HepG2 (cell line): ENCODE measurements at regions not wholly inside any gene's neighbourhood (a gene's known extent, or its start where the extent isn't known, plus 50 kb on each side); places are given as distances from the start of the nearest gene placed in this dataset.

Experiments used
- ATAC-seq: fragments of 200-7000 bp; cut with Tn5 transposase; 3 replicates; pipeline ENCODE4 v1.9.1; 2020; ENCODE audit warnings: mild to moderate bottlenecking, moderate library complexity
- BruUV-seq: library from RNA; stranded (reverse); fragments of 400-500 nt; replicated peaks from 2 replicates; lab custom pipeline; 2021; lab: Mats Ljungman, UMichigan
- CTCF ChIA-PET: fragments of 300-600 bp; formaldehyde crosslinking; extraction: SDS; loops from one replicate; lab custom pipeline; 2021; ENCODE audit warnings: low total read pairs, inconsistent platforms, low intra/inter-chr PET ratio; lab: Yijun Ruan, JAX
- POLR2A ChIA-PET: fragments of 350-600 bp; sonication (Branson Sonifier 250); formaldehyde crosslinking; loops from one replicate; lab custom pipeline; 2020; ENCODE audit warnings: antibody characterized with exemption, inconsistent platforms; lab: Yijun Ruan, JAX
- DNase-seq: peaks from one replicate; pipeline ENCODE4 v3.0.0-alpha.2; 2015; ENCODE audit warnings: low spot score
- FAIRE-seq: peaks from 3 replicates; lab custom pipeline; 2011; peaks lifted over from hg19 to GRCh38; lab: Jason Lieb, UNC
- H2AFZ ChIP-seq: one replicate; pipeline ENCODE4 v1.6.1; 2011; ENCODE audit warnings: low read length, inconsistent platforms
- H3K27ac ChIP-seq: fragments of 300-600 bp; 3 replicates; pipeline ENCODE4 v1.8.0; 2011; ENCODE audit warnings: mixed run types, mild to moderate bottlenecking, mixed read lengths, low read length, inconsistent platforms; ENCODE audit not compliant: insufficient read depth; ENCODE audit errors: extremely low read length
- H3K27me3 ChIP-seq, 2 experiments: fragments of 200-600 bp in 1 of 2; 2 replicates in 1 of 2; 3 replicates in 1 of 2; pipeline versions ENCODE4 v1.6.0 to v1.8.0; 2011; ENCODE audit warnings: low read length in 2 of 2, mild to moderate bottlenecking in 2 of 2, moderate library complexity in 2 of 2, inconsistent platforms in 1 of 2; ENCODE audit not compliant: insufficient read depth in 2 of 2, control insufficient read depth in 1 of 2
- H3K36me3 ChIP-seq, 2 experiments: fragments of 200-600 bp in 1 of 2; replicated peaks in 1 of 2; 2 replicates in 1 of 2; 3 replicates in 1 of 2; pipeline versions ENCODE4 v1.5.1 to v1.8.0; 2011; ENCODE audit warnings: low read length in 2 of 2, inconsistent platforms in 1 of 2; ENCODE audit not compliant: insufficient read depth in 2 of 2, control insufficient read depth in 1 of 2
- H3K4me1 ChIP-seq: 2 replicates; pipeline ENCODE4 v1.5.1; 2012; ENCODE audit warnings: low read length, inconsistent platforms; ENCODE audit not compliant: insufficient read depth
- H3K4me2 ChIP-seq: 2 replicates; pipeline ENCODE4 v1.6.0; 2011; ENCODE audit warnings: low read depth, low read length, inconsistent platforms
- H3K4me3 ChIP-seq, 3 experiments: fragments of 200-600 bp in 1 of 3; sonication (generic), shearing (Covaris generic) in 1 of 3; replicated peaks in 1 of 3; 2 replicates each; pipeline ENCODE4 v1.5.1; 2011 to 2016; ENCODE audit warnings: low read length in 3 of 3, inconsistent platforms in 2 of 3, low read depth in 2 of 3, mild to moderate bottlenecking in 2 of 3, control low read depth in 1 of 3, mixed read lengths in 1 of 3; ENCODE audit not compliant: insufficient read depth in 1 of 3
- H3K79me2 ChIP-seq: one replicate; pipeline ENCODE4 v1.6.1; 2011; ENCODE audit warnings: low read length, inconsistent platforms; ENCODE audit not compliant: insufficient read depth
- H3K9ac ChIP-seq: 2 replicates; pipeline ENCODE4 v1.6.0; 2011; ENCODE audit warnings: mild to moderate bottlenecking, low read depth, low read length, inconsistent platforms; ENCODE audit not compliant: insufficient read depth
- H3K9me3 ChIP-seq: 2 replicates; pipeline ENCODE4 v1.5.1; 2012; ENCODE audit warnings: mild to moderate bottlenecking, low read length
- H4K20me1 ChIP-seq: 2 replicates; pipeline ENCODE4 v1.6.0; 2011; ENCODE audit warnings: inconsistent platforms, mild to moderate bottlenecking, low read length, moderate library complexity; ENCODE audit not compliant: insufficient read depth
- CERS6 ChIP-seq: sonication (generic); formaldehyde crosslinking; IDR thresholded peaks from 2 replicates; pipeline ENCODE4 v1.5.0; 2020; ENCODE audit warnings: missing genetic modification reagents
- ISX ChIP-seq: sonication (generic); formaldehyde crosslinking; conservative IDR thresholded peaks from 2 replicates; pipeline ENCODE4 v1.5.0; 2020; ENCODE audit warnings: missing genetic modification reagents
- KIAA2018 ChIP-seq: sonication (generic); formaldehyde crosslinking; IDR thresholded peaks from 2 replicates; pipeline ENCODE4 v1.5.0; 2020; ENCODE audit warnings: mild to moderate bottlenecking, missing genetic modification reagents, borderline replicate concordance
- MAZ ChIP-seq, 2 experiments: sonication (generic) in 1 of 2; formaldehyde crosslinking in 1 of 2; IDR thresholded peaks; 2 replicates each; pipeline versions ENCODE4 v1.5.0 to v1.6.1; 2012 to 2020; ENCODE audit warnings: low read depth in 2 of 2, mild to moderate bottlenecking in 2 of 2, borderline replicate concordance in 1 of 2, improper control_type of control experiment in 1 of 2, low read length in 1 of 2, missing genetic modification reagents in 1 of 2, moderate library complexity in 1 of 2
- MEF2D ChIP-seq: sonication (generic); formaldehyde crosslinking; IDR thresholded peaks from 2 replicates; pipeline ENCODE4 v1.5.1; 2020; ENCODE audit warnings: mild to moderate bottlenecking, missing genetic modification reagents
- MTF2 ChIP-seq: sonication (generic); formaldehyde crosslinking; IDR thresholded peaks from 2 replicates; pipeline ENCODE4 v1.5.0; 2020; ENCODE audit warnings: missing genetic modification reagents, borderline replicate concordance
- MXD1 ChIP-seq: sonication (generic); formaldehyde crosslinking; IDR thresholded peaks from 2 replicates; pipeline ENCODE4 v1.4.0; 2020; ENCODE audit warnings: mild to moderate bottlenecking, missing genetic modification reagents
- NR1H2 ChIP-seq: sonication (generic); formaldehyde crosslinking; IDR thresholded peaks from 2 replicates; pipeline ENCODE4 v1.8.1; 2022; ENCODE audit warnings: low read depth, missing genetic modification reagents, borderline replicate concordance
- PITX1 ChIP-seq: sonication (generic); formaldehyde crosslinking; IDR thresholded peaks from 2 replicates; pipeline ENCODE4 v1.5.1; 2020; ENCODE audit warnings: mild to moderate bottlenecking, missing genetic modification reagents
- TOPORS ChIP-seq: sonication (generic); formaldehyde crosslinking; IDR thresholded peaks from 2 replicates; pipeline ENCODE4 v1.8.0; 2023; ENCODE audit warnings: mild to moderate bottlenecking, missing genetic modification reagents
- ZBTB3 ChIP-seq: sonication (generic); formaldehyde crosslinking; IDR thresholded peaks from 2 replicates; pipeline ENCODE4 v1.4.0; 2020; ENCODE audit warnings: low read depth, mild to moderate bottlenecking, moderate library complexity, missing genetic modification reagents, borderline replicate concordance
- ZFYVE20 ChIP-seq: sonication (generic); formaldehyde crosslinking; IDR thresholded peaks from 2 replicates; pipeline ENCODE4 v1.8.0; 2023; ENCODE audit warnings: low read depth, mild to moderate bottlenecking, moderate library complexity, missing genetic modification reagents, borderline replicate concordance
- ZNF225 ChIP-seq: sonication (generic); formaldehyde crosslinking; IDR thresholded peaks from 2 replicates; pipeline ENCODE4 v1.4.0; 2020; ENCODE audit warnings: mild to moderate bottlenecking, missing genetic modification reagents
- ZNF468 ChIP-seq: sonication (generic); formaldehyde crosslinking; IDR thresholded peaks from 2 replicates; pipeline ENCODE4 v1.8.0; 2022; ENCODE audit warnings: mild to moderate bottlenecking, moderate library complexity, missing genetic modification reagents
- ZNF570 ChIP-seq: sonication (generic); formaldehyde crosslinking; IDR thresholded peaks from 2 replicates; pipeline ENCODE4 v1.4.0; 2020; ENCODE audit warnings: mild to moderate bottlenecking, missing genetic modification reagents, borderline replicate concordance
- ZNF776 ChIP-seq: sonication (generic); formaldehyde crosslinking; IDR thresholded peaks from 2 replicates; pipeline ENCODE4 v1.4.0; 2020; ENCODE audit warnings: mild to moderate bottlenecking, missing genetic modification reagents
- WGBS: methylation state at CpG from one replicate; pipeline ENCODE4 v1.1.6; 2017; ENCODE audit warnings: low lambda C conversion rate; 5-methylcytosine and 5-hydroxymethylcytosine counted together
- in situ Hi-C: cut with HindIII; loops from 2 replicates; pipeline ENCODE4 v1.10.0; 2017; ENCODE audit warnings: low pct_unique_long_range_greater_than_20kb; ENCODE audit not compliant: extremely low pct_ligation_motif_present
- intact Hi-C: fragments of 100-400 bp; cut with micrococcal nuclease; formaldehyde crosslinking; loops from one replicate; pipeline ENCODE4 v1.10.0; 2022; ENCODE audit not compliant: unreplicated experiment

- no peaks in the 10 kb centered on the region for H4K20me1 ChIP-seq
- H3K27ac ChIP-seq, result no peak overlapping the region
- intact Hi-C loops, result loop anchor here (5.0 kb wide), 1 partner anchor 167 kb away; no protein-coding TSS in a partner anchor
- no peak for DNase-seq
- ChIA-PET CTCF (no interaction called here), POLR2A (no interaction called here)
- no peaks in the 10 kb centered on the region for H3K79me2 ChIP-seq
- no peak for ATAC-seq
- no peaks in the 10 kb centered on the region for H3K27me3 ChIP-seq
- no TSS peak for BruUV-seq
- no peak overlapping the region for H3K4me2 ChIP-seq
- H3K4me1 ChIP-seq, result no peaks in the 10 kb centered on the region
- no peak overlapping the region for H3K9ac ChIP-seq
- no peak for FAIRE-seq
- H3K9me3 ChIP-seq, result peaks cover 81% of the 10 kb centered on the region
- H2AFZ ChIP-seq, result no peak overlapping the region
- no peak overlapping the region for H3K4me3 ChIP-seq
- WGBS, result 0% methylated on average over 3 of the region's 3 CpGs
- H3K36me3 ChIP-seq, result no peaks in the 10 kb centered on the region
- in situ Hi-C loops, result no loop called here
- TF ChIP-seq ZNF776 (no peak), ZNF570 (no peak), PITX1 (no peak), ZBTB3 (CRISPR knock-in tag) (no peak), MXD1 (CRISPR knock-in tag) (no peak), ISX (no peak), MEF2D (CRISPR knock-in tag) (no peak), KIAA2018 (CRISPR knock-in tag) (no peak), MAZ (IDR thresholded peaks at IDR 0.05; ENCODE audit: borderline replicate concordance, low read depth, low read length) (no peak), MAZ (CRISPR knock-in tag; IDR thresholded peaks at IDR 0.05; ENCODE audit: low read depth) (no peak), NR1H2 (CRISPR knock-in tag) (no peak), CERS6 (no peak), TOPORS (CRISPR knock-in tag) (no peak), ZNF468 (no peak), ZFYVE20 (no peak), MTF2 (no peak), ZNF225 (CRISPR knock-in tag) (no peak)
Observed at GRCh38 chr1:69029649-69030048, 532.8 kb upstream of the DEPDC1 start.
